ENCODE measurements at regions not wholly inside any gene's neighbourhood (a gene's known extent, or its start where the extent isn't known, plus 50 kb on each side); places are given as distances from the start of the nearest gene placed in this dataset.

- Histone ChIP-seq H4K91ac (ENCODE audit: insufficient read length, low read depth, low read length) (no peak overlapping the region), H4K5ac (ENCODE audit: insufficient read length, low read depth, low read length) (no peak overlapping the region), H2AK5ac (ENCODE audit: insufficient read length, low read length) (no peak overlapping the region), H3K18ac (ENCODE audit: insufficient read length, low read depth, low read length) (no peak overlapping the region), H3K4me1 (ENCODE audit: insufficient read depth, low read length) (no peaks in the 10 kb centered on the region; the same call in 1 of the 2 replicates), H3T11ph (ENCODE audit: low read length) (no peak overlapping the region), H2BK12ac (ENCODE audit: insufficient read length, low read depth, low read length) (no peak overlapping the region), H3K9ac (ENCODE audit: extremely low read depth, insufficient read length, low read length) (no peak overlapping the region), H3K23me2 (ENCODE audit: insufficient read length, low read depth, low read length, poor library complexity, severe bottlenecking) (no peaks in the 10 kb centered on the region), H3K79me2 (ENCODE audit: insufficient read depth, low read length) (no peaks in the 10 kb centered on the region), H3K56ac (ENCODE audit: insufficient read length, low read depth, low read length) (no peak overlapping the region), H3K23ac (ENCODE audit: insufficient read length, low read depth, low read length) (no peak overlapping the region), H3K4ac (ENCODE audit: low read depth, low read length) (no peak overlapping the region), H4K8ac (replicated peaks; ENCODE audit: insufficient read length, low read depth, low read length) (no peak overlapping the region), H4K20me1 (ENCODE audit: control insufficient read depth, insufficient read depth, insufficient read length) (no peaks in the 10 kb centered on the region), H3K14ac (ENCODE audit: insufficient read depth, low read length) (no peak overlapping the region), H2AFZ (ENCODE audit: low read length) (no peak overlapping the region), H2BK5ac (ENCODE audit: insufficient read length, low read length) (no peak overlapping the region), H2BK15ac (ENCODE audit: low read depth, low read length) (no peak overlapping the region), H2BK120ac (ENCODE audit: low read depth, low read length, poor library complexity, severe bottlenecking) (no peak overlapping the region), H3K4me2 (ENCODE audit: insufficient read depth, insufficient read length, low read length) (no peak overlapping the region), H3K79me1 (ENCODE audit: insufficient read depth, low read depth, low read length, poor library complexity, severe bottlenecking) (no peaks in the 10 kb centered on the region), H3K27me3 (ENCODE audit: insufficient read depth, low read length) (no peaks in the 10 kb centered on the region), H3K27ac (ENCODE audit: insufficient read length, low read depth, low read length) (no peak overlapping the region), H2BK20ac (ENCODE audit: low read depth, low read length, poor library complexity, severe bottlenecking) (no peak overlapping the region), H3K9me3 (ENCODE audit: control insufficient read depth, low read depth, low read length) (no peaks in the 10 kb centered on the region)
- Mint-ChIP-seq H3K9me3 (no peaks in the 10 kb centered on the region; a peak in 1 of 5 replicates), H3K4me1 (no peaks in the 10 kb centered on the region), H3K27me3 (ENCODE audit: low read depth) (no peaks in the 10 kb centered on the region), H3K36me3 (ENCODE audit: insufficient read depth in 1 of 3, low read depth in 3 of 3) (no peaks in the 10 kb centered on the region; a peak in 1 of 7 replicates), H3K4me3 (no peak overlapping the region), H3K27ac (no peak overlapping the region)
- WGBS (ENCODE audit: extremely low coverage, insufficient read length, low lambda C conversion rate) = no CpG with 5 or more reads among the region's 2 CpGs
- TF ChIP-seq CTCF (conservative IDR thresholded peaks at IDR 0.05) = no peak
- no peak for DNase-seq
Observed at GRCh38 chr18:73719611-73720010, 428.0 kb downstream of the FBXO15 start.

Measured in H9 (cell line).